ENCODE measurements at regions not wholly inside any gene's neighbourhood (a gene's known extent, or its start where the extent isn't known, plus 50 kb on each side); places are given as distances from the start of the nearest gene placed in this dataset.

GRCh38 chr2:153567367-153567766 is 88.8 kb upstream of the RPRM start:
- TF ChIP-seq CTCF (IDR thresholded peaks at IDR 0.05; ENCODE audit: poor library complexity) (no peak), EZH2 (IDR thresholded peaks at IDR 0.05; ENCODE audit: borderline replicate concordance) (no peak)
